ENCODE measurements at regions not wholly inside any gene's neighbourhood (a gene's known extent, or its start where the extent isn't known, plus 50 kb on each side); places are given as distances from the start of the nearest gene placed in this dataset.

GRCh38 chr5:135149956-135150723, 116.1 kb upstream of the PITX1 start:
- TF ChIP-seq, protein P1, sequence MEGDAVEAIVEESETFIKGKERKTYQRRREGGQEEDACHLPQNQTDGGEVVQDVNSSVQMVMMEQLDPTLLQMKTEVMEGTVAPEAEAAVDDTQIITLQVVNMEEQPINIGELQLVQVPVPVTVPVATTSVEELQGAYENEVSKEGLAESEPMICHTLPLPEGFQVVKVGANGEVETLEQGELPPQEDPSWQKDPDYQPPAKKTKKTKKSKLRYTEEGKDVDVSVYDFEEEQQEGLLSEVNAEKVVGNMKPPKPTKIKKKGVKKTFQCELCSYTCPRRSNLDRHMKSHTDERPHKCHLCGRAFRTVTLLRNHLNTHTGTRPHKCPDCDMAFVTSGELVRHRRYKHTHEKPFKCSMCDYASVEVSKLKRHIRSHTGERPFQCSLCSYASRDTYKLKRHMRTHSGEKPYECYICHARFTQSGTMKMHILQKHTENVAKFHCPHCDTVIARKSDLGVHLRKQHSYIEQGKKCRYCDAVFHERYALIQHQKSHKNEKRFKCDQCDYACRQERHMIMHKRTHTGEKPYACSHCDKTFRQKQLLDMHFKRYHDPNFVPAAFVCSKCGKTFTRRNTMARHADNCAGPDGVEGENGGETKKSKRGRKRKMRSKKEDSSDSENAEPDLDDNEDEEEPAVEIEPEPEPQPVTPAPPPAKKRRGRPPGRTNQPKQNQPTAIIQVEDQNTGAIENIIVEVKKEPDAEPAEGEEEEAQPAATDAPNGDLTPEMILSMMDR (conservative IDR thresholded peaks at IDR 0.05; ENCODE audit: low read length), result no peak
- TF ChIP-seq EZH2phosphoT487 (IDR thresholded peaks at IDR 0.05; ENCODE audit: borderline replicate concordance), result no peak
